Astrocyte of the spinal cord (primary cell): ENCODE measurements at regions not wholly inside any gene's neighbourhood (a gene's known extent, or its start where the extent isn't known, plus 50 kb on each side); places are given as distances from the start of the nearest gene placed in this dataset.

ENCODE experiments used
- DNase-seq: peaks from one replicate; pipeline ENCODE4 v3.0.0; 2011; ENCODE audit warnings: low read depth, low spot score
- H3K4me3 ChIP-seq: 2 replicates; pipeline ENCODE4 v1.5.1; 2011; ENCODE audit warnings: low read depth, mild to moderate bottlenecking, low read length, moderate library complexity
- in situ Hi-C: cut with HindIII; loops from 2 replicates; pipeline ENCODE4 v1.10.0; 2017; ENCODE audit warnings: low sequenced_read_pairs
- TF ChIP-seq, protein P1 (sequence below): IDR thresholded peaks from 2 replicates; pipeline ENCODE4 v1.5.1; 2012; ENCODE audit warnings: low read depth, mild to moderate bottlenecking, low read length, inconsistent platforms

- no peak overlapping the region for H3K4me3 ChIP-seq
- in situ Hi-C loops = no loop called here
- DNase-seq = no peak
- TF ChIP-seq, protein P1, sequence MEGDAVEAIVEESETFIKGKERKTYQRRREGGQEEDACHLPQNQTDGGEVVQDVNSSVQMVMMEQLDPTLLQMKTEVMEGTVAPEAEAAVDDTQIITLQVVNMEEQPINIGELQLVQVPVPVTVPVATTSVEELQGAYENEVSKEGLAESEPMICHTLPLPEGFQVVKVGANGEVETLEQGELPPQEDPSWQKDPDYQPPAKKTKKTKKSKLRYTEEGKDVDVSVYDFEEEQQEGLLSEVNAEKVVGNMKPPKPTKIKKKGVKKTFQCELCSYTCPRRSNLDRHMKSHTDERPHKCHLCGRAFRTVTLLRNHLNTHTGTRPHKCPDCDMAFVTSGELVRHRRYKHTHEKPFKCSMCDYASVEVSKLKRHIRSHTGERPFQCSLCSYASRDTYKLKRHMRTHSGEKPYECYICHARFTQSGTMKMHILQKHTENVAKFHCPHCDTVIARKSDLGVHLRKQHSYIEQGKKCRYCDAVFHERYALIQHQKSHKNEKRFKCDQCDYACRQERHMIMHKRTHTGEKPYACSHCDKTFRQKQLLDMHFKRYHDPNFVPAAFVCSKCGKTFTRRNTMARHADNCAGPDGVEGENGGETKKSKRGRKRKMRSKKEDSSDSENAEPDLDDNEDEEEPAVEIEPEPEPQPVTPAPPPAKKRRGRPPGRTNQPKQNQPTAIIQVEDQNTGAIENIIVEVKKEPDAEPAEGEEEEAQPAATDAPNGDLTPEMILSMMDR = no peak
Observed at GRCh38 chr2:191597186-191597751, 80.7 kb upstream of the NABP1 start.

DNA sequence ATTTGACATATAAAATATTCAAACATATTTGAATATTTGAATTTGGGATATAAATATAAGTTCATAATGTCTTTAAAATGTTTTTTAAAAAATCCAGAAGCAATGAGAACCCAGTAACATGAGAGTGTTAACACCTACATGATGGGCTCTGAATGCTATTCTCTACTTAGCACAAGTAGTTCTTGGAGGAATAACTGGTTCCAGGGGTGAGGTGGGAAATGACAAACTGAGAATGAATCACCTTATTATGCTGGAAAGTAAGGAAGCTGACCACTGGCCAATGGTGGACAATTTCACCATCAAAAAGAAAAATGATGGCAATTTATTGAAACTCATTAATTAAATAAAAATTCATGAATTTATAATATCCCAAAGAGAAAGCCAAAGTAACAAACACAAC is 79.6 kb upstream of the NABP1 start:
- H3K4me3 ChIP-seq = no peak overlapping the region
- in situ Hi-C loops = no loop called here
- DNase-seq = no peak
- TF ChIP-seq, protein P1 = no peak

DNA sequence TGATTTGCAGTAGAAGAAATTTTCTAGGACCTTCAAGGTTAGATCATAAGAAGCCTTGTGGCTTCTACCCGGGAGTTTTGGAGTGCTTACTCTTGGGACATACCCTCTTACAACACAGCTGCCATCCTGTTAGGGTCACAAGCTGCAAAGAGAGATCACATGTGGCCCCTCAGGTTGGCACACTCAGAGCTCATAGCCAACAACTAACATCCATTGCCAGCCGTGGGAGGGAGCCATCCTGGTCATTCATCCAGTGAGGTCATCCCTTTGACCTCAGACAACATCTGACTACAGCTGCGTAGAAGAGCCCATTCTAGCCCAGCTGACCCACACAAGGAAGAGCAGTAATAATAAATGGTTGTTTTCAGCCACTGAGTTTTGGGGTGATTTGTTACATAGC is 76.9 kb upstream of the NABP1 start:
- in situ Hi-C loops = no loop called here
- no peak overlapping the region for H3K4me3 ChIP-seq
- DNase-seq = no peak
- TF ChIP-seq, protein P1 = no peak

- in situ Hi-C loops = no loop called here
- no peak for DNase-seq
- TF ChIP-seq, protein P1 = no peak
- no peak overlapping the region for H3K4me3 ChIP-seq
Observed at GRCh38 chr2:191604154-191604553, 73.8 kb upstream of the NABP1 start.

GRCh38 chr2:191607096-191607495 is 70.8 kb upstream of the NABP1 start:
- H3K4me3 ChIP-seq = no peak overlapping the region
- in situ Hi-C loops = no loop called here
- DNase-seq = no peak
- TF ChIP-seq, protein P1 = no peak

- no peak for DNase-seq
- TF ChIP-seq, protein P1 = no peak
- in situ Hi-C loops = no loop called here
- H3K4me3 ChIP-seq = no peak overlapping the region
Observed at GRCh38 chr2:191610756-191611155, 67.2 kb upstream of the NABP1 start.

GRCh38 chr2:191611614-191612013 is 66.3 kb upstream of the NABP1 start:
- H3K4me3 ChIP-seq = no peak overlapping the region
- no peak for DNase-seq
- in situ Hi-C loops = no loop called here
- TF ChIP-seq, protein P1 = no peak
